ENCODE measurements at regions not wholly inside any gene's neighbourhood (a gene's known extent, or its start where the extent isn't known, plus 50 kb on each side); places are given as distances from the start of the nearest gene placed in this dataset.
"Not testable (repeated sequence)": the region's sequence is repeated elsewhere in the genome, so short reads cannot be mapped to it uniquely, and the experiment has no call there.

- TF ChIP-seq POLR2A (IDR thresholded peaks at IDR 0.05; ENCODE audit: low read depth, low read length); TAF1 (IDR thresholded peaks at IDR 0.05; ENCODE audit: borderline replicate concordance, low read depth, low read length): not testable (repeated sequence)
These were observed 133.0 kb upstream of the ALG10B start for GRCh38 chr12:38183617-38184016.
